Forelimb muscle (tissue), 1 donor: ENCODE measurements at regions not wholly inside any gene's neighbourhood (a gene's known extent, or its start where the extent isn't known, plus 50 kb on each side); places are given as distances from the start of the nearest gene placed in this dataset.
"Not testable (repeated sequence)": the region's sequence is repeated elsewhere in the genome, so short reads cannot be mapped to it uniquely, and the experiment has no call there.

ENCODE experiments used
- DNase-seq: peaks from one replicate; pipeline ENCODE4 v3.0.0-alpha.2; 2013; ENCODE audit warnings: low read depth

- no peak for DNase-seq
These were observed 50.9 kb upstream of the HSPB3 start for GRCh38 chr5:54404568-54404967.

- no peak for DNase-seq
These were observed 51.5 kb upstream of the HSPB3 start for GRCh38 chr5:54403885-54404416.

- DNase-seq, result no peak
These were observed 52.4 kb upstream of the HSPB3 start for GRCh38 chr5:54403121-54403520.

GRCh38 chr5:54401515-54401914, 54.0 kb upstream of the HSPB3 start:
- no peak for DNase-seq

- DNase-seq, result no peak
These were observed 57.3 kb upstream of the HSPB3 start for GRCh38 chr5:54398191-54398590.

- DNase-seq, result no peak
These were observed 58.1 kb upstream of the HSPB3 start for GRCh38 chr5:54397420-54397819.

GRCh38 chr5:54393007-54393406, 62.5 kb upstream of the HSPB3 start:
- not testable (repeated sequence) for DNase-seq

- DNase-seq, result no peak
These were observed 64.9 kb upstream of the HSPB3 start for GRCh38 chr5:54390539-54391031.

GRCh38 chr5:54390015-54390414, 65.5 kb upstream of the HSPB3 start:
- DNase-seq, result no peak

GRCh38 chr5:54389399-54389798, 66.1 kb upstream of the HSPB3 start:
- DNase-seq, result not testable (repeated sequence)

GRCh38 chr5:54388811-54389210, 66.7 kb upstream of the HSPB3 start:
- no peak for DNase-seq

GRCh38 chr5:54388409-54388808, 67.1 kb upstream of the HSPB3 start:
- peak; percentile 59 for DNase-seq

GRCh38 chr5:54387659-54388232, 67.8 kb upstream of the HSPB3 start:
- DNase-seq, result no peak

GRCh38 chr5:54387031-54387430, 68.5 kb upstream of the HSPB3 start:
- DNase-seq, result no peak

GRCh38 chr5:54385994-54386393, 69.5 kb upstream of the HSPB3 start:
- DNase-seq, result no peak

GRCh38 chr5:54384356-54384933, 71.1 kb upstream of the HSPB3 start:
- no peak for DNase-seq

GRCh38 chr5:54383941-54384340, 71.6 kb upstream of the HSPB3 start:
- no peak for DNase-seq

GRCh38 chr5:54383225-54383901, 72.1 kb upstream of the HSPB3 start:
- no peak for DNase-seq

GRCh38 chr5:54381319-54381718, 70.9 kb upstream of the ARL15 start:
- not testable (repeated sequence) for DNase-seq

- DNase-seq, result no peak
These were observed 69.2 kb upstream of the ARL15 start for GRCh38 chr5:54379590-54379989.

- DNase-seq, result no peak
These were observed 68.3 kb upstream of the ARL15 start for GRCh38 chr5:54378707-54379106.

- not testable (repeated sequence) for DNase-seq
These were observed 67.0 kb upstream of the ARL15 start for GRCh38 chr5:54377339-54377738.

GRCh38 chr5:54370982-54371381, 60.6 kb upstream of the ARL15 start:
- DNase-seq, result no peak
